Esophagus squamous epithelium (tissue), 4 donors: ENCODE measurements at regions not wholly inside any gene's neighbourhood (a gene's known extent, or its start where the extent isn't known, plus 50 kb on each side); places are given as distances from the start of the nearest gene placed in this dataset.

Experiments used
- CTCF ChIP-seq, 6 experiments: fragments of 450-650 bp in 4 of 6; fragments of 200-600 bp in 2 of 6; sonication (generic) in 2 of 6; IDR thresholded peaks; one replicate each; pipeline ENCODE4 v1.5.1; 2016 to 2019; ENCODE audit warnings: antibody characterized with exemption in 6 of 6, mild to moderate bottlenecking in 4 of 6, moderate library complexity in 4 of 6
- POLR2A ChIP-seq, 4 donors: fragments of 450-650 bp; IDR thresholded peaks; one replicate each; pipeline ENCODE4 v1.6.1; 2017; ENCODE audit warnings: antibody characterized with exemption in 4 of 4, mild to moderate bottlenecking in 4 of 4, moderate library complexity in 3 of 4

GRCh38 chr16:85514598-85515318 lies 98.4 kb upstream of the GSE1 start:
- TF ChIP-seq CTCF (IDR thresholded peaks at IDR 0.05) (peak in 2 of 6 experiments; percentile 7 to 10), POLR2A (IDR thresholded peaks at IDR 0.05) (no peak)
